Heart right ventricle (tissue), 16 donors: ENCODE measurements at regions not wholly inside any gene's neighbourhood (a gene's known extent, or its start where the extent isn't known, plus 50 kb on each side); places are given as distances from the start of the nearest gene placed in this dataset.

Source experiments
- ATAC-seq, 8 donors: fragments of 200-7000 bp; cut with Tn5 transposase; one replicate each; pipeline ENCODE4 v1.9.1; 2020; ENCODE audit warnings: mild to moderate bottlenecking in 8 of 8, moderate library complexity in 8 of 8, moderate number of reproducible peaks in 1 of 8
- DNase-seq, 2 donors: peaks; one replicate each; pipeline ENCODE4 v3.0.0-alpha.2; 2020
- H3K27ac ChIP-seq, 10 donors: fragments of 200-600 bp; sonication (generic) in 2 of 10; one replicate each; pipeline versions ENCODE4 v1.5.0 to v1.8.0; 2020 to 2022; ENCODE audit warnings: mild to moderate bottlenecking in 3 of 10
- H3K27me3 ChIP-seq, 7 donors: fragments of 200-600 bp; one replicate each; pipeline ENCODE4 v1.8.0; 2021 to 2022; ENCODE audit warnings: mild to moderate bottlenecking in 2 of 7
- H3K36me3 ChIP-seq, 9 donors: fragments of 200-600 bp; sonication (generic) in 1 of 9; one replicate each; pipeline versions ENCODE4 v1.5.0 to v1.8.0; 2020 to 2022; ENCODE audit warnings: mild to moderate bottlenecking in 2 of 9
- H3K4me1 ChIP-seq, 9 donors: fragments of 200-600 bp; sonication (generic) in 1 of 9; one replicate each; pipeline versions ENCODE4 v1.5.0 to v1.8.0; 2020 to 2022; ENCODE audit warnings: mild to moderate bottlenecking in 4 of 9
- H3K4me3 ChIP-seq, 10 donors: fragments of 200-600 bp; sonication (generic) in 2 of 10; one replicate each; pipeline versions ENCODE4 v1.5.0 to v1.8.0; 2020 to 2022; ENCODE audit warnings: mild to moderate bottlenecking in 7 of 10, moderate library complexity in 2 of 10
- H3K9me3 ChIP-seq, 11 donors: fragments of 200-600 bp in 10 of 11; sonication (generic) in 2 of 11; one replicate each; pipeline versions ENCODE4 v1.5.0 to v1.8.0; 2013 to 2022; ENCODE audit warnings: mild to moderate bottlenecking in 2 of 11, control low read depth in 1 of 11, moderate library complexity in 1 of 11
- CTCF ChIP-seq, 9 donors: fragments of 200-600 bp; sonication (generic) in 2 of 9; IDR thresholded peaks; one replicate each; pipeline versions ENCODE4 v1.5.0 to v1.8.0; 2021 to 2022; ENCODE audit warnings: antibody characterized with exemption in 9 of 9, mild to moderate bottlenecking in 5 of 9, moderate library complexity in 1 of 9
- WGBS, 2 donors: extraction: QIAGEN DNeasy Blood & Tissue Kit; methylation state at CpG; one replicate each; pipeline ENCODE4 v1.1.7; 2013; ENCODE audit warnings: inconsistent platforms in 1 of 2; 5-methylcytosine and 5-hydroxymethylcytosine counted together
- intact Hi-C, 10 donors: fragments of 100-400 bp; cut with DNase I; formaldehyde crosslinking; loops; one replicate each; pipeline versions ENCODE4 v1.11.1 to v1.14.2; 2022
- donor health status: Arrhythmogenic right ventricular cardiomyopathy.
- donor health status: ischemic (EF 13 %, LVEDD 7.1; RV severe dilation, severe dysfunction).
- donor health status: healthy with polysubstance abuse.
- donor health status: DM: no; HTN: yes; CAD: no.
- donor health status: DM: no; HTN: no; CAD: no.
- donor health status: ischemic (EF 25% LVEDD 6.9; RV normal size, moderate dysfunction).
- donor health status: ischemic (EF 25% LVEDD 5.7; RV mildly dilated, moderate dysfunction).
- donor health status: healthy.
- donor health status: DM: yes; HTN: yes; CAD: no.
- donor health status: Ischemic cardiomyopathy.
- donor health status: ischemic (EF 35%, LVEDD 5.7; RV mildly dilated, moderate dysfunction).
- donor health status: nonischemic (EF 11% LVEDD 7.7; RV severe dilation, severe dysfunction).
- donor health status: DM: yes; HTN: yes; CAD: no.
- donor health status: PGD.
- donor health status: ischemic (EF 29% LVEDD 5.4; RV normal size, mild dysfunction).
- donor health status: nonischemic (EF 23%, LVEDD 6.1; RV moderate dilation, normal function).

- no peak overlapping the region for H3K4me3 ChIP-seq
- ATAC-seq = no peak
- H3K36me3 ChIP-seq = no peaks in the 10 kb centered on the region
- TF ChIP-seq CTCF (IDR thresholded peaks at IDR 0.05) = no peak
- H3K9me3 ChIP-seq = no peaks in the 10 kb centered on the region
- no peak for DNase-seq
- H3K27me3 ChIP-seq = no peaks in the 10 kb centered on the region
- WGBS, 2 donors = 29 to 56% methylated on average over 1 of the region's 1 CpG
- intact Hi-C loops = no loop called here
- no peaks in the 10 kb centered on the region for H3K4me1 ChIP-seq
- H3K27ac ChIP-seq = no peak overlapping the region
Observed at GRCh38 chrX:147739196-147739595, 172.5 kb upstream of the FMR1 start.

- H3K9me3 ChIP-seq = no peaks in the 10 kb centered on the region
- no peak for TF ChIP-seq CTCF (IDR thresholded peaks at IDR 0.05)
- no peak for DNase-seq
- intact Hi-C loops = no loop called here
- no peak overlapping the region for H3K4me3 ChIP-seq
- no peak for ATAC-seq
- no peaks in the 10 kb centered on the region for H3K4me1 ChIP-seq
- no peaks in the 10 kb centered on the region for H3K36me3 ChIP-seq
- H3K27ac ChIP-seq = no peak overlapping the region
- WGBS, 2 donors = 87 to 91% methylated on average over 2 of the region's 2 CpGs
- no peaks in the 10 kb centered on the region for H3K27me3 ChIP-seq
Observed at GRCh38 chrX:147741776-147742175, 169.9 kb upstream of the FMR1 start.

GRCh38 chrX:147749308-147749707, 162.4 kb upstream of the FMR1 start:
- 74 to 81% methylated on average over 2 of the region's 2 CpGs for WGBS, 2 donors
- H3K27me3 ChIP-seq = no peaks in the 10 kb centered on the region
- no peak for TF ChIP-seq CTCF (IDR thresholded peaks at IDR 0.05)
- no peak overlapping the region for H3K27ac ChIP-seq
- H3K4me1 ChIP-seq = no peaks in the 10 kb centered on the region
- no peak for ATAC-seq
- H3K36me3 ChIP-seq = no peaks in the 10 kb centered on the region
- intact Hi-C loops = no loop called here
- H3K9me3 ChIP-seq = no peaks in the 10 kb centered on the region
- no peak overlapping the region for H3K4me3 ChIP-seq
- no peak for DNase-seq

GRCh38 chrX:147757750-147758149, 154.0 kb upstream of the FMR1 start:
- intact Hi-C loops = no loop called here
- Histone ChIP-seq H3K27ac (no peak overlapping the region), H3K36me3 (no peaks in the 10 kb centered on the region), H3K9me3 (no peaks in the 10 kb centered on the region), H3K27me3 (no peaks in the 10 kb centered on the region), H3K4me3 (no peak overlapping the region), H3K4me1 (no peaks in the 10 kb centered on the region)
- ATAC-seq (no peak), DNase-seq (no peak)
- WGBS, 2 donors = 74 to 82% methylated on average over 5 of the region's 5 CpGs
- no peak for TF ChIP-seq CTCF (IDR thresholded peaks at IDR 0.05)

- no peak for DNase-seq
- Histone ChIP-seq H3K4me3 (no peak overlapping the region), H3K27ac (no peak overlapping the region), H3K36me3 (no peaks in the 10 kb centered on the region), H3K27me3 (no peaks in the 10 kb centered on the region), H3K9me3 (no peaks in the 10 kb centered on the region), H3K4me1 (no peaks in the 10 kb centered on the region)
- no peak for TF ChIP-seq CTCF (IDR thresholded peaks at IDR 0.05)
- intact Hi-C loops = no loop called here
- 76 to 83% methylated on average over 1 of the region's 1 CpG for WGBS, 2 donors
- ATAC-seq = no peak
Observed at GRCh38 chrX:147763131-147763530, 148.6 kb upstream of the FMR1 start.
